H1 (cell line): ENCODE measurements at regions not wholly inside any gene's neighbourhood (a gene's known extent, or its start where the extent isn't known, plus 50 kb on each side); places are given as distances from the start of the nearest gene placed in this dataset.

ENCODE experiments used
- CHD7 ChIP-seq: fragments of 300-600 bp; sonication (generic); IDR thresholded peaks from 2 replicates; pipeline ENCODE4 v1.7.1; 2012; ENCODE audit warnings: low read length, moderate library complexity, mild to moderate bottlenecking, inconsistent platforms; ENCODE audit not compliant: insufficient replicate concordance
- E2F6 ChIP-seq: IDR thresholded peaks from 2 replicates; pipeline ENCODE4 v1.6.1; 2012; ENCODE audit warnings: inconsistent platforms
- GABPA ChIP-seq: IDR thresholded peaks from 2 replicates; pipeline ENCODE4 v1.6.1; 2011; ENCODE audit warnings: mild to moderate bottlenecking, low read length, moderate library complexity, borderline replicate concordance; ENCODE audit not compliant: insufficient read depth
- JUND ChIP-seq: IDR thresholded peaks from 2 replicates; pipeline ENCODE4 v1.6.1; 2011; ENCODE audit warnings: mild to moderate bottlenecking, improper control_type of control experiment, low read length
- KDM4A ChIP-seq: IDR thresholded peaks from one replicate; pipeline ENCODE4 v1.7.1; 2012; ENCODE audit warnings: low read depth, mild to moderate bottlenecking, moderate library complexity, low read length, inconsistent platforms; ENCODE audit not compliant: severe bottlenecking
- MAFK ChIP-seq: IDR thresholded peaks from 2 replicates; pipeline ENCODE4 v1.6.1; 2012; ENCODE audit warnings: low read depth, mild to moderate bottlenecking, improper control_type of control experiment, low read length
- NANOG ChIP-seq: IDR thresholded peaks from 2 replicates; pipeline ENCODE4 v1.6.1; 2011; ENCODE audit warnings: low read length, low read depth, mild to moderate bottlenecking, inconsistent platforms; ENCODE audit not compliant: insufficient read depth, poor library complexity, severe bottlenecking
- RAD21 ChIP-seq, 2 experiments: IDR thresholded peaks in 1 of 2; conservative IDR thresholded peaks in 1 of 2; 2 replicates each; pipeline ENCODE4 v1.6.1; 2011; ENCODE audit warnings: low read depth in 2 of 2, low read length in 2 of 2, improper control_type of control experiment in 1 of 2, inconsistent platforms in 1 of 2, mild to moderate bottlenecking in 1 of 2, moderate library complexity in 1 of 2
- RXRA ChIP-seq: IDR thresholded peaks from 2 replicates; pipeline ENCODE4 v1.6.1; 2011; ENCODE audit warnings: low read depth, mild to moderate bottlenecking, low read length, moderate library complexity; ENCODE audit not compliant: insufficient read depth
- TCF12 ChIP-seq: IDR thresholded peaks from 2 replicates; pipeline ENCODE4 v1.6.1; 2011; ENCODE audit warnings: low read depth, mild to moderate bottlenecking, low read length
- ZNF274 ChIP-seq: IDR thresholded peaks from 2 replicates; pipeline ENCODE4 v1.7.0; 2012; ENCODE audit warnings: low read length, borderline replicate concordance; ENCODE audit errors: extremely low read depth

DNA sequence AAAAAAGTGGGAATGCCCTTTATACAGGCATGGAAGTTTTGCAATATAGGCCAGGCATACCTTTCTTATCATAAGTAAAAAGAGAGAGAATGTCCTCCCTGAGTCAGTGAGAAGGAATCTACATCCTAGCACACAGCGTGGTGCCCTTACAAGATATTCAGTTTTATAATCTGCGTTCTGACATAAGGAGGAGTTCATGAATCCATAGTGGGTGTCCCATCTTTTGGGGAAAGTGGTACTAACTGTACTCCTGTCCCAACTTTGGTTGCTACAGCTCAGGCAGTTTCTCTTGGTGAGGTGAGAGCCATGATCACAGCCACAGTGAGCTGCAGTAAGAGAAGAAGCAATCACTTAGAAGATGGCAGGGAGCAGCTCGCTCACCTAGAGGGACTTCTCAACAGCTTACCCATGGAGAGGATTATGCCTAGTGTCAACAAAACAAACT lies 332.9 kb downstream of the BCAT1 start (continued):
- TF ChIP-seq CHD7, result no peak
- TF ChIP-seq RXRA, result no peak
- TF ChIP-seq MAFK, result no peak
- TF ChIP-seq RAD21 (IDR thresholded peaks at IDR 0.05 in 1 of 2, conservative IDR thresholded peaks at IDR 0.05 in 1 of 2; ENCODE audit: low read depth in 2 of 2, low read length in 2 of 2), result no peak
- no peak for TF ChIP-seq E2F6
- TF ChIP-seq GABPA, result no peak
- TF ChIP-seq JUND, result no peak
- no peak for TF ChIP-seq TCF12
- no peak for TF ChIP-seq ZNF274
- no peak for TF ChIP-seq NANOG
- no peak for TF ChIP-seq KDM4A
